GM19463 (cell line): ENCODE measurements at regions not wholly inside any gene's neighbourhood (a gene's known extent, or its start where the extent isn't known, plus 50 kb on each side); places are given as distances from the start of the nearest gene placed in this dataset.
"Not testable (repeated sequence)": the region's sequence is repeated elsewhere in the genome, so short reads cannot be mapped to it uniquely, and the experiment has no call there.

Experiments used
- ATAC-seq: cut with Tn5 transposase; IDR thresholded peaks from one replicate; pipeline ENCODE4 v1.9.1; 2021; ENCODE audit warnings: mild to moderate bottlenecking, moderate library complexity; ENCODE audit not compliant: unreplicated experiment

DNA sequence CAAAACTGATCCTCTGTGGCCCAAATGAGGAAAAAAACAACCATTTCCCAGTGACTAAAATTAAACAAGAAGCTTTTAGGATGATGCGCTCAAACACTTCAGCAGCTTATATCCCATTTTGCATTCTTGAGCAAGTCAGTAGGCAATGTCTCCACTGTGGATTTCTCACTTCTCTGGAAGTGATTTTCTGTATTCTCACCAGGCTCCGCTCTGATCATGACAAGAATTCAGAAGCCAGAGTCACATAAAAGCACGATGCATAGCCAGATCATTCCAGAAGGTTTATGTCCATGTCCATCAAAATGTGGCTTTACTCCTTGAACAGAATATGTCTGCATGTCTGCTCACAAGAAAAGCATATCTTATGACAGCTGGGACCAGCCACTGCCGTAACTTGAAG, 481.4 kb downstream of the ADRA2A start:
- no peak for ATAC-seq

DNA sequence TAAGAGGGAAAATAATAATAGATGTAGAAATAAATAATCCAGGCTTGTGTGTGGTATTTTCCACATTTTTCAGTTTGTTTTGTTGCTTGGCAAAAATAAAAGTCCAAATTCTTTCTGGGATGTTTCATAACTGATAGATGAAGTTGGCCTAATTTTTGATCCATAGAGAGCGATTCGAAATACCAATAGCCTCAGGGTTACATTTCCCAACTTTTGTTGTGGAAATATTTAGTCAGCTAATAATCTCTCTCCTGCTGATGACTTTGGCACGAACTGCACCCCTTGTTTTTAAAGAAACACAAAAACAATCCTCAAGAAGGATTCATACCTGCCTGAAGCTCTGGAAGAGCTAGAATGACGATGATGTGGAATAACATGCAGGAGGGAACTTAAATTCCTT, 483.2 kb downstream of the ADRA2A start:
- ATAC-seq: no peak

DNA sequence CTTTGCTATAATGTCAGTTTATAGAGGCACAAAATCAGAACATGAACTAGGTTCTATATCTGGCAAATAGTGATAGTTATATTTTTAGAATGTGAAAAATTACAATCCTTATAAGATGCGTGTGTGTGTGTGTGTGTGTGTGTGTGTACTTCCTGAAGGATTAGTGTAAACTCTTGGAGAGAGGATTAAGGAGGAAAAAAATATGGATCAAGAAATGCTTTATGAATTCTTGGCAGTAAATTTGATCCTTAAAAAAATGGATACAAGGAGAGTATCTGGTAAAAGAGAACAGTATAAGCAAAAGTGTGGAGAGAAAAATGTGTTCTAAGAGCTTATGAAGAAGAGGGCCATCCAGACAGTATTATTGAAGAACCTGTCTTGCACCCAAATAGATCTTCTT, 484.3 kb downstream of the ADRA2A start:
- ATAC-seq: no peak

GRCh38 chr10:111565542-111565941, 488.7 kb downstream of the ADRA2A start:
- ATAC-seq: no peak

DNA sequence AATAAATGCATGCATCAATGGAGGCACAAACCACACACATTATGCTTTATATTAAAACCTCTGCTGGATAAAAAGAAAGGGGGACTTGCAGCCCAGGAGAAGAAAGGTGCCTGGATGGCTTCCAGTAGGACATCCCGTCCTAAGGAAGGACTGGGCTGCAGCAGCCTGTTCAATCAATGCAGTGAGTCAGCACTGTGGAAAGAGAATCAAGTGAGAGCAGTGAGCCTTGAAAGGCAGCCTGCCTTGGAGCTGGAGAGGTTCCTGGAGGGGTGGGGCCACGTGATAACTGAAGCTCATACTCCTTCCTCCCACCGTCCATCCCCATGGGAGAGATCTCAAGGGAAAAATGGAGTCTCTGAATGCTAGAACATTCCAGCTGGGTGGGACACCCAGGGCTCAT, 501.2 kb downstream of the ADRA2A start:
- no peak for ATAC-seq

GRCh38 chr10:111579473-111579872, 502.6 kb downstream of the ADRA2A start:
- ATAC-seq: no peak

GRCh38 chr10:111590703-111591102, 513.9 kb downstream of the ADRA2A start:
- no peak for ATAC-seq

DNA sequence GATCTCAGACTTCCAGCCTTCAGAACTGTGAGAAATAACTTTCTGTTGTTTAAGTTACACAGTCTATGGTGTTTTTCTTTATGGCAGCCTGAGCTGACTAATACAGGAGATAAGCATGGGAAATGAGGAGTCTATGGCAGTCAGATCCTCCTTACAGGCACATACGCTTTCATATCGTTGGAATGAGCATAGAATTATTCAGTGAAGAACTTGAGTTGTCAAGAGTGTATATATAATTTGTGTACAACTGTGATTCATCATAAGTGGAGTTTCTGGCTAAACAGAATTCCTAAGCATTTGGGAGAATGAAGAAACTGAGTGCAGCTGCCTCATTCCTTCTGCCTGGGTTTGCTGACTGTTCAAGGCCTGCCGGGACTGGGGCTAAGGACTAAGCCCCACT, 516.7 kb downstream of the ADRA2A start:
- no peak for ATAC-seq

DNA sequence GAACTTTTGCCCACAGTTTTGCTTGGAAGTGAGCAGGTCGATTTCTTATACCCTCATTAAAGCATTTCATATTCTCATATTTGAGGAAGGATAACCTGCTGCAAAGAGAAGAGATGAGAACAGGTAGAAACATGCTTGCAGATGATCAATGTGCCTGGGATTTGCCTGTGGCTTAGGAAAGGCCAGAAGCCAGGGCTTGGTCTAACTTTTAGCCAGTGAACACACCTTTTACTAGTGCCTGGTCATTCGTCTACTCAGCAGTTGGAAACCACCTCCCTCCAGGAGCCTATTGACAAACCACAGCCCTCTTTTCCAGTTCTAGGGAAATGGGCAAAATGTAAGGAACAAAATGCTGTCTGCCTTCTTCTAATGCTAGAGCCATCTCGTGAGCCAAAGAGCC, 518.3 kb downstream of the ADRA2A start:
- ATAC-seq: no peak

GRCh38 chr10:111598433-111599059, 521.7 kb downstream of the ADRA2A start:
- peak; percentile 95 for ATAC-seq

DNA sequence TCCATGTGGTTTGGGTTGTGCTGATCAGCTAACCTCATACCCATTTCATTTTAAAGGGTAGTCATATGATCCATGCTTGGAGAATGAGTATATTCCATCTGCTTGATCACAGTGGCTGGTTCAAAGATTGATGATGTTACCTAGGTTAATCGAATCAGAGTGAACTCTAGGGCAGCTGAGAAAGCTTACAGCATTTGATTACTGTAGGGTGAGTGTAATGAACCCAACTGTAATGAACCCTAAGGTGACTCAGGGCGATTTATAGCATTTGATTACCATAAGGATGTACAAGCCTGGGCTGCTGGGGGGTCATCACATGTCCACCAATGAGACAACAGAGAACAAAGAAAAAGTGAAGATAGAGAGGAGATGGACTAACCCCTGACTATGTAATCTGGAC, 523.1 kb downstream of the ADRA2A start:
- no peak for ATAC-seq

- ATAC-seq: no peak
Measured at GRCh38 chr10:111600772-111601171, 523.9 kb downstream of the ADRA2A start.

DNA sequence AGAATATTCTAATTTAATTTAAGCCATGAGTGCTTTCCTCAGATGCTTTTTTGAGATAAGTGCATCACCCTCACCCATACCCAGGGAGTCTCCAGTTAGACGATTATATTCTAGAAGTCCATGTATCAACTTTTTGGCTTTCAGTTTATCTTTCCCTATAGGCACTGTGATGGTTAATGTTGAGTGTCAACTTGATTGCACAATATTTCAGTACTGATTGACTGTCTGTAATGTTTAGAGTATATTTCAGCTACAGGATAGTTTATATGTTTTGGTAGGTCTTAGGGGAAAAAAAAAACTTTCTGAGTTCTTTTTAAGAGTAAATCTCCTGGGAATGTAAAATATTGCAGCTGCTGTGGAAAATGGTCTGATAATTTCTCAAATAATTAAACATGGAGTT, 535.4 kb downstream of the ADRA2A start:
- no peak for ATAC-seq

DNA sequence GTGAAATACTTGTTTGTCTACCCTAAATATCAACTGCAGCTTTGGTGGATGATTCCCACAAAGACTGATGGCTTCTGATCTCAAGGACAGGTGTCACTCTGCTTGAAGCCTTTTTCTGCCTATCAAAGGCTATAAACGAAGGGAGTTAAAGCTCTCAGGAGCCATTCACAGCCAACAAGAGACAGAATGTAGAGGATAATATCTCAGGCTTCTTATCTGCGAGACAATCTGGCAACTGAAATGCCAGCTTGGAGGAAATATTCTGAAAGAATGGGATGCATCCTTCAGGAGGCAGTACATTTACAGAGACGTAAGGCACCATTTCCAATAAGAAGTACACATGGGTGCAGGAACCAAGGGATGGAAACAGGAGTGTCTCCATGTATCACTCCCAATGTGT, 549.4 kb downstream of the GPAM start:
- no peak for ATAC-seq

DNA sequence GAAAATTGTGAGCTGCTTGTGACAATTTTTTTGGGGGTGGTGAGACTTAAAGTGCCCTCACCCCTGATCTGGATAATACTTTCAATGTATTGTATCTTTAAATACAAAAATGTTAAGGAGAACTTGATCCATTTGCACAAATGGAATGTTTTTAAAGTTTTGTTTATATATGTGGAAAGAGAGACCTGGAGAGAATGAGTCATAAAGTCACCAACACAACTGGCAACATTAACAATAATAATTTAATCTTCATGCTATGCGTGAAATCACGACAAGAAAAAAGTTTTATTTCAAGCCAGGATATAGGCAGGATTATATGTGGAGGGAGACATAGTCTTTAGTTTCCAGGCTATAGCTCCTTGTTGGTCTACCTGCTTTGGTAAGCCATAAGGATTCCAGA, 537.5 kb downstream of the GPAM start:
- ATAC-seq: no peak

DNA sequence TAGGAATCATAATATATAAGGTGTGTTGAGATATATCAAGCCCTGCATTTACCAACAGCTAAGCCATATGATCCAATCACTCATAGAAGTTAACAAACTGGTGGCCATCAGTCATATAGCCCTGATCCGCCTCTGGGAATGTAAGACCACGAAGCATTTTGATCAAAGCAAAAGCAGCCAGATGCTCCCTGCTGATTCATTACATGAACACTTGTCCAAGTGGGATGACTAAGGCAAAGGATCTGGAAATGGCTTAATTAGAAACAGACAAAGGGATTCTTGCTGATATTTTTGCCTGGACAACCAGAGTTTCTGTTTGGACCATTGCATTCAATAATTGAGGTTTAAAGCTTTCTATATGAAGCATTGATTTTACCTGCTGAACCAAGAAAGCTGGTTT, 535.5 kb downstream of the GPAM start:
- no peak for ATAC-seq

GRCh38 chr10:111649080-111649479, 534.5 kb downstream of the GPAM start:
- ATAC-seq: not testable (repeated sequence)

GRCh38 chr10:111650088-111650487, 533.5 kb downstream of the GPAM start:
- no peak for ATAC-seq

- ATAC-seq: no peak
Measured at GRCh38 chr10:111656066-111656465, 527.5 kb downstream of the GPAM start.

DNA sequence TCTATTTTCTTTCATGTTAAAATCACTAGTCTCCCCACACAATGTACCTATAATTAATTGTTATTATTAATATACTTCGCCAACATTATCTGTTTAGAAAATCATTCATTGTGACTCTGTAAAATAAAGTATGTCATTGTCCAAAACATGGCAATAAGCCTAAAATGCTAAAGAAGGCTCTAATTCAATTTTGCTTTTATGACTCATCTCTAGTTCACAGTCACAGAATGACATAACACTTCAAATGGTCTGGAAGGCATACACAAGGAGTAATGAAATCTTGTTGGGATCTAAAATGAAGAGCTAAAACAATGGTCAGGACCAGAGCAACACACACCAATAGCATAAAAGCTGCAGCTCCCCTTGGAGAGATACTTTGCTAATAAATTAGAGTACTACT, 505.8 kb downstream of the GPAM start:
- no peak for ATAC-seq

- ATAC-seq: no peak
Measured at GRCh38 chr10:111686796-111687195, 496.8 kb downstream of the GPAM start.

DNA sequence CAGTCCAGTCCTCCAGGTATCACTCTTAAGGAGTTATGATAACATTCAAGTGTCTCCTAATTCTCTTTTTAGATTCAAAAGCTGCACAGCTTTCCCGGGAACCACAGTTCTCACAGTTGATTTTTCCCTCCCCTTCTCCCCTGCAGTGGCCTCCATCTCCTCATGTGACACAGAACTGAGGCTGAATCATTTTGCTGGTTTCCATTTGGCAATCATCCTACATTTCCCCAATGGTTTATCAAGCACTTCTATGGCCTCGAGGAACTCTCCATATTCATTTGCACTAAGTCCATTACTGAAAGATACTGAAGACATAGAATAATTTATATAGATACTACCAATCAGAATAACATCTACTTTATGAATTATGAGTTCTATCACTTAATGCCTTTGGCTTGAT, 484.9 kb downstream of the GPAM start:
- ATAC-seq: no peak

DNA sequence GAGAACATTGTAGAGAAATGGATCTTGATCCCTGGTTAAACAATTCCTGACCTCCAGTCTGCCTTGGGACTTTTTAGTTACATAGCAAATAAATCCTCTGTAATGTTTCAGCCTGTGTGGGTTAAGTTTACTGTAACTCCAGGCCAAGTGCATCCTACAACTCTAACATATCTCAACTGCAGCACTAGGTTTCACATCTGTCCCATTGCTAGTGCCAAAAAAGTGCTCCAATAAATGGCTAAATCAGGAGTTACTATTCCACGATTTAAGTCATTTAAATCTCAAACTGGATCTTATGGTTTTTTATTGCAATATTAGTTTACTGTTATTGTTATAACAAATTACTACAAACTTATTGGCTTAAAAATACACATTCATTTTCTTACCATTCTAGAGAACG, 479.6 kb downstream of the GPAM start:
- ATAC-seq: no peak

DNA sequence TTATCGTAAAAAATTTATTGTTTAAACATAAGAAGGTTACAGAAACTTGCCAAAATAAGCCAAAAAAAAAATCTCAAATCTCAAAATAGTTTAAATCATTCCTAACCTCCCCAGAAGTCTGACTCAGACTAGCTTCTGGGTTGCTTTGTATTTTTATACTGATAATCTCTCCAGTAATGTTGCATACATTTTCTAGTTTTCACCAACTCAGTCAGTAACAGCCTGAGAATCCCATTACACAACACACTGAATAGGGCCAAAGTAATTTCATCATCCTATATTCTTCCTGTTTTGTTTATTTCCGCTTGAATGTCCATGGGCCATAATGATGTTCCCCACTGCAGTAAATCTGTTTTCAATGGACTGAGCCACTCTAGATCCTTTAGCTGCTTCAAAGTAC, 478.5 kb downstream of the GPAM start:
- ATAC-seq: no peak
